CD14-positive monocyte (primary cell): ENCODE measurements at regions not wholly inside any gene's neighbourhood (a gene's known extent, or its start where the extent isn't known, plus 50 kb on each side); places are given as distances from the start of the nearest gene placed in this dataset.

Experiments
- DNase-seq, 3 donors: peaks; one replicate each; pipeline ENCODE4 v3.0.0-alpha.2; 2011 to 2022
- H2AFZ ChIP-seq: 2 replicates; pipeline ENCODE4 v1.6.0; 2012; ENCODE audit warnings: mild to moderate bottlenecking, low read depth, low read length, inconsistent platforms; ENCODE audit not compliant: insufficient read depth, poor library complexity, severe bottlenecking
- H3K27ac ChIP-seq, 2 donors: 1 replicate in 1 of 2; 2 replicates in 1 of 2; pipeline ENCODE4 v1.5.1; 2012 to 2013; ENCODE audit warnings: low read length in 2 of 2, control low read depth in 1 of 2, inconsistent platforms in 1 of 2, low read depth in 1 of 2, mild to moderate bottlenecking in 1 of 2
- H3K27me3 ChIP-seq, 2 donors: one replicate each; pipeline versions ENCODE4 v1.6.0 to v1.6.1; 2011 to 2013; ENCODE audit warnings: low read length in 2 of 2; ENCODE audit not compliant: control insufficient read depth in 2 of 2, insufficient read depth in 2 of 2
- H3K36me3 ChIP-seq, 2 donors: replicated peaks in 1 of 2; 1 replicate in 1 of 2; 2 replicates in 1 of 2; pipeline versions ENCODE4 v1.5.1 to v1.6.1; 2012 to 2013; ENCODE audit warnings: low read length in 2 of 2, control low read depth in 1 of 2, inconsistent platforms in 1 of 2, mild to moderate bottlenecking in 1 of 2; ENCODE audit not compliant: insufficient read depth in 2 of 2, control insufficient read depth in 1 of 2
- H3K4me1 ChIP-seq, 2 donors: 1 replicate in 1 of 2; 2 replicates in 1 of 2; pipeline versions ENCODE4 v1.5.1 to v1.6.1; 2012 to 2013; ENCODE audit warnings: low read length in 2 of 2, control low read depth in 1 of 2, inconsistent platforms in 1 of 2, mild to moderate bottlenecking in 1 of 2, moderate library complexity in 1 of 2; ENCODE audit not compliant: insufficient read depth in 2 of 2, control insufficient read depth in 1 of 2
- H3K4me2 ChIP-seq: replicated peaks from 2 replicates; pipeline ENCODE3; 2012; ENCODE audit warnings: low read length, moderate library complexity, mild to moderate bottlenecking; ENCODE audit not compliant: poor library complexity, severe bottlenecking; ENCODE audit errors: extremely low read depth
- H3K4me3 ChIP-seq, 3 experiments: fragments of 200-600 bp in 1 of 3; sonication (generic) in 1 of 3; replicated peaks in 1 of 3; 1 replicate in 2 of 3; 2 replicates in 1 of 3; pipeline ENCODE4 v1.5.1; 2011 to 2013; ENCODE audit warnings: low read length in 3 of 3, mild to moderate bottlenecking in 3 of 3, control low read depth in 2 of 3, low read depth in 2 of 3, inconsistent platforms in 1 of 3, moderate library complexity in 1 of 3
- H3K79me2 ChIP-seq: 2 replicates; pipeline ENCODE4 v1.6.0; 2012; ENCODE audit warnings: mild to moderate bottlenecking, control low read depth, inconsistent platforms, low read length, moderate library complexity; ENCODE audit not compliant: insufficient read depth
- H3K9ac ChIP-seq: 2 replicates; pipeline ENCODE4 v1.6.0; 2017; ENCODE audit warnings: low read length, mild to moderate bottlenecking; ENCODE audit not compliant: insufficient read depth, poor library complexity, severe bottlenecking
- H3K9me3 ChIP-seq, 2 donors: replicated peaks in 1 of 2; 1 replicate in 1 of 2; 2 replicates in 1 of 2; pipeline versions ENCODE4 v1.5.1 to v1.6.1; 2012 to 2013; ENCODE audit warnings: low read length in 2 of 2, control low read depth in 1 of 2; ENCODE audit not compliant: control insufficient read depth in 1 of 2, insufficient read depth in 1 of 2
- H4K20me1 ChIP-seq: 2 replicates; pipeline ENCODE4 v1.6.0; 2012; ENCODE audit warnings: mild to moderate bottlenecking, low read length, control low read depth, moderate library complexity; ENCODE audit not compliant: insufficient read depth
- H3K27ac Mint-ChIP-seq, 7 donors: one replicate each; pipeline ENCODE4 v1.8.0; 2020; ENCODE audit warnings: mild to moderate bottlenecking in 7 of 7, mixed read lengths in 7 of 7, moderate library complexity in 6 of 7, inconsistent platforms in 2 of 7
- H3K27me3 Mint-ChIP-seq, 3 donors: one replicate each; pipeline ENCODE4 v1.8.0; 2021 to 2022; ENCODE audit warnings: low read depth in 3 of 3, mild to moderate bottlenecking in 3 of 3, mixed read lengths in 3 of 3, moderate library complexity in 3 of 3, inconsistent platforms in 1 of 3
- H3K36me3 Mint-ChIP-seq, 2 donors: one replicate each; pipeline ENCODE4 v1.8.0; 2020; ENCODE audit warnings: mixed read lengths in 2 of 2, inconsistent platforms in 1 of 2, mild to moderate bottlenecking in 1 of 2
- H3K4me1 Mint-ChIP-seq: one replicate; pipeline ENCODE4 v1.8.0; 2020; ENCODE audit warnings: mild to moderate bottlenecking, mixed read lengths
- H3K4me3 Mint-ChIP-seq, 2 donors: one replicate each; pipeline ENCODE4 v1.8.0; 2020; ENCODE audit warnings: mild to moderate bottlenecking in 2 of 2, mixed read lengths in 2 of 2, moderate library complexity in 1 of 2
- H3K9me3 Mint-ChIP-seq, 7 donors: one replicate each; pipeline ENCODE4 v1.8.0; 2020 to 2022; ENCODE audit warnings: mixed read lengths in 7 of 7, mild to moderate bottlenecking in 6 of 7, moderate library complexity in 6 of 7, inconsistent platforms in 2 of 7
- CTCF ChIP-seq: fragments of 200-600 bp; IDR thresholded peaks from one replicate; pipeline ENCODE4 v1.8.0; 2022; ENCODE audit warnings: antibody characterized with exemption, mild to moderate bottlenecking
- WGBS: methylation state at CpG from one replicate; pipeline ENCODE4 v1.1.5; 2013; ENCODE audit warnings: missing lambda C conversion rate; ENCODE audit not compliant: insufficient coverage; 5-methylcytosine and 5-hydroxymethylcytosine counted together
- intact Hi-C, 2 donors: fragments of 100-400 bp; cut with micrococcal nuclease; formaldehyde crosslinking; loops; one replicate each; pipeline versions ENCODE4 v1.15.0 to v1.15.1; 2023

- no peak overlapping the region for H3K27ac ChIP-seq
These were observed 650.1 kb downstream of the SLC4A3 start for GRCh38 chr2:220277445-220277975.

GRCh38 chr2:220278022-220278421 lies 650.6 kb downstream of the SLC4A3 start:
- Histone ChIP-seq H2AFZ (no peak overlapping the region), H3K9me3 (peaks cover 0 to 3% of the 10 kb centered on the region in 2 donors), H4K20me1 (no peaks in the 10 kb centered on the region), H3K4me2 (no peak overlapping the region), H3K27ac (no peak overlapping the region), H3K9ac (no peak overlapping the region), H3K79me2 (no peaks in the 10 kb centered on the region), H3K4me1 (no peaks in the 10 kb centered on the region), H3K4me3 (no peak overlapping the region), H3K27me3 (no peaks in the 10 kb centered on the region), H3K36me3 (no peaks in the 10 kb centered on the region)
- DNase-seq, result no peak
- no peak for TF ChIP-seq CTCF
- Mint-ChIP-seq H3K9me3 (peaks cover 2 to 8% (median 2%) of the 10 kb centered on the region in 7 donors), H3K4me1 (no peaks in the 10 kb centered on the region), H3K36me3 (no peaks in the 10 kb centered on the region), H3K4me3 (no peak overlapping the region), H3K27me3 (peaks cover 0 to 4% (median 2%) of the 10 kb centered on the region in 3 donors), H3K27ac (no peak overlapping the region)
- no CpG with 5 or more reads among the region's 2 CpGs for whole genome bisulfite sequencing
- intact Hi-C loops, result no loop called here

More at GRCh38 chr2:220277445-220277975, 650.1 kb downstream of the SLC4A3 start:
- Histone ChIP-seq H3K79me2 (no peaks in the 10 kb centered on the region), H3K4me1 (no peaks in the 10 kb centered on the region), H2AFZ (no peak overlapping the region), H3K9ac (no peak overlapping the region), H3K4me3 (no peak overlapping the region), H3K36me3 (no peaks in the 10 kb centered on the region), H3K9me3 (peaks cover 0 to 3% of the 10 kb centered on the region in 2 donors), H3K27me3 (no peaks in the 10 kb centered on the region), H4K20me1 (no peaks in the 10 kb centered on the region), H3K4me2 (no peak overlapping the region)
- H3K36me3 Mint-ChIP-seq, result no peaks in the 10 kb centered on the region
- H3K4me3 Mint-ChIP-seq, result no peak overlapping the region
- WGBS, result no CpG with 5 or more reads among the region's 3 CpGs
- no peak for TF ChIP-seq CTCF
- intact Hi-C loops, result no loop called here
- no peak for DNase-seq
- H3K9me3 Mint-ChIP-seq, result peaks cover 2 to 8% (median 2%) of the 10 kb centered on the region in 7 donors
- peaks cover 0 to 3% (median 2%) of the 10 kb centered on the region in 3 donors for H3K27me3 Mint-ChIP-seq
- no peaks in the 10 kb centered on the region for H3K4me1 Mint-ChIP-seq
- H3K27ac Mint-ChIP-seq, result no peak overlapping the region
